ENCODE measurements at regions not wholly inside any gene's neighbourhood (a gene's known extent, or its start where the extent isn't known, plus 50 kb on each side); places are given as distances from the start of the nearest gene placed in this dataset.
A peak's percentile ranks its signal among the peaks of the same experiment; 100 is the strongest.

- intact Hi-C loops (cut with DNase I) = no loop called here
- DNase-seq = peak in 2 of 42 donors; percentile 36 to 40
Measured at GRCh38 chr1:29896791-29897714, 660.7 kb downstream of the PTPRU start.

- intact Hi-C loops (cut with DNase I) = no loop called here
Measured at GRCh38 chr1:29896300-29896699, 660.0 kb downstream of the PTPRU start.

GRCh38 chr1:29895201-29895600, 658.9 kb downstream of the PTPRU start:
- intact Hi-C loops (cut with DNase I) = no loop called here
- peak in 1 of 42 donors; percentile 18 for DNase-seq

More at GRCh38 chr1:29896300-29896699, 660.0 kb downstream of the PTPRU start:
- DNase-seq = no peak

- peak in 1 of 42 donors; percentile 15 for DNase-seq
- intact Hi-C loops (cut with DNase I) = no loop called here
Measured at GRCh38 chr1:29894311-29894710, 658.0 kb downstream of the PTPRU start.

GRCh38 chr1:29893806-29894205, 657.5 kb downstream of the PTPRU start:
- no peak for DNase-seq
- intact Hi-C loops (cut with DNase I) = no loop called here

- DNase-seq = peak in 1 of 42 donors; percentile 8
Measured at GRCh38 chr1:29893046-29893723, 656.9 kb downstream of the PTPRU start.

GRCh38 chr1:29892247-29892646, 655.9 kb downstream of the PTPRU start:
- DNase-seq = peak in 1 of 42 donors; percentile 5
- intact Hi-C loops (cut with DNase I) = no loop called here

More at GRCh38 chr1:29893046-29893723, 656.9 kb downstream of the PTPRU start:
- intact Hi-C loops (cut with DNase I) = no loop called here

GRCh38 chr1:29890201-29890959, 654.1 kb downstream of the PTPRU start:
- no peak for DNase-seq
- intact Hi-C loops (cut with DNase I) = no loop called here

- intact Hi-C loops (cut with DNase I) = no loop called here
- DNase-seq = no peak
Measured at GRCh38 chr1:29889776-29890175, 653.5 kb downstream of the PTPRU start.

- intact Hi-C loops (cut with DNase I) = no loop called here
- no peak for DNase-seq
Measured at GRCh38 chr1:29884740-29885139, 648.4 kb downstream of the PTPRU start.

- DNase-seq = peak in 1 of 42 donors; percentile 29
- intact Hi-C loops (cut with DNase I) = no loop called here
Measured at GRCh38 chr1:29883986-29884385, 647.7 kb downstream of the PTPRU start.

GRCh38 chr1:29883411-29883832, 647.1 kb downstream of the PTPRU start:
- intact Hi-C loops (cut with DNase I) = no loop called here
- no peak for DNase-seq

- intact Hi-C loops (cut with DNase I) = no loop called here
Measured at GRCh38 chr1:29880556-29880955, 644.2 kb downstream of the PTPRU start.

GRCh38 chr1:29879217-29879616, 642.9 kb downstream of the PTPRU start:
- no peak for DNase-seq

More at GRCh38 chr1:29880556-29880955, 644.2 kb downstream of the PTPRU start:
- DNase-seq = peak in 1 of 42 donors; percentile 11

GRCh38 chr1:29878501-29878900, 642.2 kb downstream of the PTPRU start:
- intact Hi-C loops (cut with DNase I) = no loop called here
- peak in 1 of 42 donors; percentile 5 for DNase-seq

More at GRCh38 chr1:29879217-29879616, 642.9 kb downstream of the PTPRU start:
- intact Hi-C loops (cut with DNase I) = no loop called here

- peak in 1 of 42 donors; percentile 30 for DNase-seq
- intact Hi-C loops (cut with DNase I) = no loop called here
Measured at GRCh38 chr1:29876902-29877301, 640.6 kb downstream of the PTPRU start.

GRCh38 chr1:29876441-29876840, 640.1 kb downstream of the PTPRU start:
- peak in 1 of 42 donors; percentile 13 for DNase-seq
- intact Hi-C loops (cut with DNase I) = no loop called here

GRCh38 chr1:29875557-29876028, 639.3 kb downstream of the PTPRU start:
- intact Hi-C loops (cut with DNase I) = no loop called here
- peak in 2 of 42 donors; percentile 29 to 31 for DNase-seq

- no peak for DNase-seq
- intact Hi-C loops (cut with DNase I) = no loop called here
Measured at GRCh38 chr1:29870621-29871020, 634.3 kb downstream of the PTPRU start.

Data from head of caudate nucleus (tissue), 42 donors.